Suprapubic skin (tissue), 4 donors: ENCODE measurements at regions not wholly inside any gene's neighbourhood (a gene's known extent, or its start where the extent isn't known, plus 50 kb on each side); places are given as distances from the start of the nearest gene placed in this dataset.

Source experiments
- EP300 ChIP-seq: sonication (generic); formaldehyde crosslinking; IDR thresholded peaks from one replicate; pipeline ENCODE4 v1.6.1; 2017; ENCODE audit warnings: antibody characterized with exemption
- POLR2A ChIP-seq, 2 donors: fragments of 450-650 bp; IDR thresholded peaks; one replicate each; pipeline ENCODE4 v1.6.1; 2017; ENCODE audit warnings: antibody characterized with exemption in 2 of 2, mild to moderate bottlenecking in 2 of 2, moderate library complexity in 2 of 2
- POLR2AphosphoS5 ChIP-seq, 3 donors: sonication (generic); formaldehyde crosslinking; IDR thresholded peaks; one replicate each; pipeline ENCODE4 v1.6.1; 2017; ENCODE audit warnings: antibody characterized with exemption in 3 of 3
- TF ChIP-seq, protein P1 (sequence below), 2 donors: fragments of 200-600 bp in 1 of 2; fragments of 450-650 bp in 1 of 2; sonication (generic) in 1 of 2; IDR thresholded peaks; one replicate each; pipeline ENCODE4 v1.5.1; 2016 to 2019; ENCODE audit warnings: antibody characterized with exemption in 2 of 2, mild to moderate bottlenecking in 1 of 2, moderate library complexity in 1 of 2

DNA sequence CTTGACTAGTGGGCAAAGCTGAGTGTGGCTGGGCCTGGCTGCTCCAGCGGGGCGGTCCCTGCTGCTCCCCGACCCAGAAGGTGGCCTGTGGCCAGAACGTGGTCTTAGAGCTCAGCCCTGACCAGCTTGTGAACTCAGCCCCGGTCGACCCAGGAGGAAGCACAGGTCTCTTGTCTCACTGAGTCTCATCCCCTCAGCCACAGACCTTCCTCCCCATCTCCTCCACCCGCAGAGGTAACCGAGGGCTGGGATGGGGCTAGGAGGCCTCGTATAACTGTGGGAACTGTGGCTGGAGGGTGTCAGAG lies 546.2 kb upstream of the B3GAT1 start:
- TF ChIP-seq, protein P1, sequence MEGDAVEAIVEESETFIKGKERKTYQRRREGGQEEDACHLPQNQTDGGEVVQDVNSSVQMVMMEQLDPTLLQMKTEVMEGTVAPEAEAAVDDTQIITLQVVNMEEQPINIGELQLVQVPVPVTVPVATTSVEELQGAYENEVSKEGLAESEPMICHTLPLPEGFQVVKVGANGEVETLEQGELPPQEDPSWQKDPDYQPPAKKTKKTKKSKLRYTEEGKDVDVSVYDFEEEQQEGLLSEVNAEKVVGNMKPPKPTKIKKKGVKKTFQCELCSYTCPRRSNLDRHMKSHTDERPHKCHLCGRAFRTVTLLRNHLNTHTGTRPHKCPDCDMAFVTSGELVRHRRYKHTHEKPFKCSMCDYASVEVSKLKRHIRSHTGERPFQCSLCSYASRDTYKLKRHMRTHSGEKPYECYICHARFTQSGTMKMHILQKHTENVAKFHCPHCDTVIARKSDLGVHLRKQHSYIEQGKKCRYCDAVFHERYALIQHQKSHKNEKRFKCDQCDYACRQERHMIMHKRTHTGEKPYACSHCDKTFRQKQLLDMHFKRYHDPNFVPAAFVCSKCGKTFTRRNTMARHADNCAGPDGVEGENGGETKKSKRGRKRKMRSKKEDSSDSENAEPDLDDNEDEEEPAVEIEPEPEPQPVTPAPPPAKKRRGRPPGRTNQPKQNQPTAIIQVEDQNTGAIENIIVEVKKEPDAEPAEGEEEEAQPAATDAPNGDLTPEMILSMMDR (IDR thresholded peaks at IDR 0.05), result no peak
- TF ChIP-seq POLR2A (IDR thresholded peaks at IDR 0.05) (no peak), EP300 (no peak), POLR2AphosphoS5 (IDR thresholded peaks at IDR 0.05) (no peak)
